Right lobe of liver (tissue), 4 donors: ENCODE measurements at regions not wholly inside any gene's neighbourhood (a gene's known extent, or its start where the extent isn't known, plus 50 kb on each side); places are given as distances from the start of the nearest gene placed in this dataset.

Experiments used
- CTCF ChIP-seq, 4 donors: fragments of 200-600 bp in 3 of 4; fragments of 450-650 bp in 1 of 4; IDR thresholded peaks; one replicate each; pipeline versions ENCODE4 v1.5.1 to v1.8.0; 2016 to 2022; ENCODE audit warnings: antibody characterized with exemption in 4 of 4, mild to moderate bottlenecking in 2 of 4
- POLR2A ChIP-seq: fragments of 450-650 bp; IDR thresholded peaks from one replicate; pipeline ENCODE4 v1.6.1; 2017; ENCODE audit warnings: antibody characterized with exemption, mild to moderate bottlenecking
- donor health status: DM: no; HTN: no; CAD: no.
- donor health status: DM: no; HTN: no; CAD: no.
- donor health status: DM: no; HTN: yes; CAD: no.

DNA sequence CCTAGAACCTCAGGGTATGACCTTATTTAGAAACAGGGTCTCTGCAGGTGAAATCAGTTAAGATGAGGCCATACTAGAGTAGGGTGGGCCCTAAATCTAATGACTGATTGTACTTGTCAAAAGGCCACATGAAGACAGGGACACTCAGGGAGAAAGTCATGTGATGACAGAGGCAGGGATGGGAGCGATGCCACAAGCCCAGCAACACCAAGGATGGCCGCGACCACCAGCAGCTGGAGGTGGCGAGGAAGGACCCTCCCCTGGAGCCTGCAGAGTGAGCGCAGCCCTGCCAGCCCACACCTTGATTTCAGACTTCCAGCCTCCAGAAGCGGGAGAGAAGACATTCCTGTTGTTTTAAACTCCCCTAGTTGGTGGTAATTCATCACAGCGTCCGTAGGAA is 199.9 kb downstream of the PHETA1 start:
- no peak for TF ChIP-seq CTCF (IDR thresholded peaks at IDR 0.05)
- no peak for TF ChIP-seq POLR2A
